ENCODE measurements at regions not wholly inside any gene's neighbourhood (a gene's known extent, or its start where the extent isn't known, plus 50 kb on each side); places are given as distances from the start of the nearest gene placed in this dataset.

GRCh38 chr13:67588607-67589006 lies 358.5 kb upstream of the PCDH9 start:
- ChIA-PET POLR2A (no interaction called here), CTCF (no interaction called here)
- H3K36me3 Mint-ChIP-seq (ENCODE audit: insufficient read depth, unreplicated experiment): no peaks in the 10 kb centered on the region

GRCh38 chr13:67577361-67577760 lies 347.2 kb upstream of the PCDH9 start:
- no peaks in the 10 kb centered on the region for H3K9me3 Mint-ChIP-seq (ENCODE audit: unreplicated experiment)
- Histone ChIP-seq H3K4me3 (ENCODE audit: low read depth, low read length) (no peak overlapping the region), H3K4me1 (no peaks in the 10 kb centered on the region), H3K36me3 (ENCODE audit: control insufficient read depth, insufficient read depth, low read length) (no peaks in the 10 kb centered on the region), H3K9me3 (no peaks in the 10 kb centered on the region), H3K27me3 (replicated peaks; ENCODE audit: control insufficient read depth, insufficient read depth, low read length) (no peaks in the 10 kb centered on the region; the same call in 1 of the 2 replicates)
- ChIA-PET POLR2A (no interaction called here), CTCF (no interaction called here)
- H3K36me3 Mint-ChIP-seq (ENCODE audit: insufficient read depth, unreplicated experiment): no peaks in the 10 kb centered on the region
- intact Hi-C loops (cut with micrococcal nuclease; ENCODE audit: unreplicated experiment): no loop called here
- no TSS peak for BruUV-seq (replicated peaks)
- no peak overlapping the region for H3K27ac Mint-ChIP-seq (ENCODE audit: unreplicated experiment)
- no peak for DNase-seq
- H3K27me3 Mint-ChIP-seq (ENCODE audit: insufficient read depth, unreplicated experiment): no peaks in the 10 kb centered on the region
- no peak for TF ChIP-seq CTCF (IDR thresholded peaks at IDR 0.05; ENCODE audit: insufficient read depth in 1 of 2, low read depth in 1 of 2, low read length in 1 of 2, severe bottlenecking in 1 of 2, unreplicated experiment in 1 of 2)
- no peaks in the 10 kb centered on the region for H3K4me1 Mint-ChIP-seq (ENCODE audit: low read depth, unreplicated experiment)
- no peak overlapping the region for H3K4me3 Mint-ChIP-seq (ENCODE audit: unreplicated experiment)

More at GRCh38 chr13:67588607-67589006, 358.5 kb upstream of the PCDH9 start:
- H3K27me3 Mint-ChIP-seq (ENCODE audit: insufficient read depth, unreplicated experiment): no peaks in the 10 kb centered on the region
- Histone ChIP-seq H3K9me3 (no peaks in the 10 kb centered on the region), H3K4me1 (no peaks in the 10 kb centered on the region), H3K27me3 (replicated peaks; ENCODE audit: control insufficient read depth, insufficient read depth, low read length) (no peaks in the 10 kb centered on the region), H3K4me3 (ENCODE audit: low read depth, low read length) (no peak overlapping the region), H3K36me3 (ENCODE audit: control insufficient read depth, insufficient read depth, low read length) (no peaks in the 10 kb centered on the region)
- no peaks in the 10 kb centered on the region for H3K9me3 Mint-ChIP-seq (ENCODE audit: unreplicated experiment)
- DNase-seq: no peak
- H3K4me3 Mint-ChIP-seq (ENCODE audit: unreplicated experiment): no peak overlapping the region
- H3K27ac Mint-ChIP-seq (ENCODE audit: unreplicated experiment): no peak overlapping the region
- TF ChIP-seq CTCF (IDR thresholded peaks at IDR 0.05; ENCODE audit: insufficient read depth in 1 of 2, low read depth in 1 of 2, low read length in 1 of 2, severe bottlenecking in 1 of 2, unreplicated experiment in 1 of 2): no peak
- intact Hi-C loops (cut with micrococcal nuclease; ENCODE audit: unreplicated experiment): no loop called here
- no peaks in the 10 kb centered on the region for H3K4me1 Mint-ChIP-seq (ENCODE audit: low read depth, unreplicated experiment)
- BruUV-seq (replicated peaks): no TSS peak

GRCh38 chr13:67574320-67575233 lies 344.4 kb upstream of the PCDH9 start:
- BruUV-seq (replicated peaks): no TSS peak
- Mint-ChIP-seq H3K36me3 (ENCODE audit: insufficient read depth, unreplicated experiment) (no peaks in the 10 kb centered on the region), H3K27me3 (ENCODE audit: insufficient read depth, unreplicated experiment) (no peaks in the 10 kb centered on the region), H3K4me1 (ENCODE audit: low read depth, unreplicated experiment) (no peaks in the 10 kb centered on the region), H3K27ac (ENCODE audit: unreplicated experiment) (no peak overlapping the region), H3K4me3 (ENCODE audit: unreplicated experiment) (no peak overlapping the region), H3K9me3 (ENCODE audit: unreplicated experiment) (no peaks in the 10 kb centered on the region)
- CTCF ChIA-PET: no interaction called here
- intact Hi-C loops (cut with micrococcal nuclease; ENCODE audit: unreplicated experiment): no loop called here
- DNase-seq: no peak
- TF ChIP-seq CTCF (IDR thresholded peaks at IDR 0.05; ENCODE audit: insufficient read depth in 1 of 2, low read depth in 1 of 2, low read length in 1 of 2, severe bottlenecking in 1 of 2, unreplicated experiment in 1 of 2): no peak
- Histone ChIP-seq H3K36me3 (ENCODE audit: control insufficient read depth, insufficient read depth, low read length) (no peaks in the 10 kb centered on the region), H3K27me3 (replicated peaks; ENCODE audit: control insufficient read depth, insufficient read depth, low read length) (no peaks in the 10 kb centered on the region; the same call in 1 of the 2 replicates), H3K4me1 (0 out of 2 replicates have a peak, but pooled peaks cover 4% of the 10 kb centered on the region), H3K9me3 (no peaks in the 10 kb centered on the region), H3K4me3 (ENCODE audit: low read depth, low read length) (no peak overlapping the region)
- POLR2A ChIA-PET: no interaction called here

Measured in Caco-2 (cell line).